GM23338 (cell line): ENCODE measurements at regions not wholly inside any gene's neighbourhood (a gene's known extent, or its start where the extent isn't known, plus 50 kb on each side); places are given as distances from the start of the nearest gene placed in this dataset.

Experiments
- ATAC-seq: fragments of 200-7000 bp; cut with Tn5 transposase; 3 replicates; pipeline ENCODE4 v1.9.1; 2020
- DNase-seq: peaks from one replicate; pipeline ENCODE4 v3.0.0-alpha.2; 2015; ENCODE audit warnings: low spot score
- H2AFZ ChIP-seq: fragments of 200-600 bp; sonication (generic); 2 replicates; pipeline ENCODE4 v1.8.0; 2016; ENCODE audit warnings: antibody characterized with exemption, mild to moderate bottlenecking, moderate library complexity
- H3F3A ChIP-seq: fragments of 200-600 bp; sonication (generic); replicated peaks from 2 replicates; pipeline ENCODE4 v1.8.0; 2017; ENCODE audit warnings: antibody characterized with exemption, mixed run types, low read depth
- H3K27ac ChIP-seq: fragments of 200-600 bp; sonication (generic); 2 replicates; pipeline ENCODE4 v1.6.1; 2016; ENCODE audit warnings: low read depth
- H3K27me3 ChIP-seq: fragments of 200-600 bp; sonication (generic); 2 replicates; pipeline ENCODE4 v1.8.0; 2016; ENCODE audit warnings: mild to moderate bottlenecking, mixed run types, moderate library complexity; ENCODE audit not compliant: insufficient read depth
- H3K36me3 ChIP-seq: fragments of 200-600 bp; sonication (generic); 2 replicates; pipeline ENCODE4 v1.8.0; 2016; ENCODE audit warnings: mild to moderate bottlenecking; ENCODE audit not compliant: insufficient read depth
- H3K4me1 ChIP-seq: fragments of 200-600 bp; sonication (generic); 2 replicates; pipeline ENCODE4 v1.8.0; 2016; ENCODE audit warnings: mild to moderate bottlenecking, moderate library complexity; ENCODE audit not compliant: insufficient read depth
- H3K4me2 ChIP-seq: fragments of 200-600 bp; sonication (generic); 2 replicates; pipeline ENCODE4 v1.7.1; 2017; ENCODE audit warnings: mixed run types
- H3K4me3 ChIP-seq: fragments of 200-600 bp; sonication (generic); 2 replicates; pipeline ENCODE4 v1.6.1; 2016; ENCODE audit warnings: mixed run types
- H3K79me2 ChIP-seq: fragments of 200-600 bp; sonication (generic); replicated peaks from 2 replicates; pipeline ENCODE4 v1.8.0; 2017; ENCODE audit warnings: mild to moderate bottlenecking; ENCODE audit not compliant: insufficient read depth
- H3K9me2 ChIP-seq: fragments of 200-600 bp; sonication (generic); 2 replicates; pipeline ENCODE4 v1.8.0; 2017; ENCODE audit not compliant: insufficient read depth
- H4K20me1 ChIP-seq: fragments of 200-600 bp; sonication (generic); replicated peaks from 2 replicates; pipeline ENCODE4 v1.8.0; 2017; ENCODE audit warnings: mild to moderate bottlenecking; ENCODE audit not compliant: insufficient read depth
- H3K27ac Mint-ChIP-seq: 2 replicates; pipeline ENCODE4 v1.8.0; 2020; ENCODE audit warnings: inconsistent platforms, mild to moderate bottlenecking, moderate library complexity, mixed read lengths
- H3K27me3 Mint-ChIP-seq: 3 replicates; pipeline ENCODE4 v1.8.0; 2022; ENCODE audit warnings: low read depth, mild to moderate bottlenecking, moderate library complexity, mixed read lengths, inconsistent platforms; ENCODE audit not compliant: insufficient read depth, poor library complexity
- H3K36me3 Mint-ChIP-seq: 3 replicates; pipeline ENCODE4 v1.8.0; 2021; ENCODE audit warnings: low read depth, mild to moderate bottlenecking, inconsistent platforms, moderate library complexity, mixed read lengths
- H3K4me1 Mint-ChIP-seq: 3 replicates; pipeline ENCODE4 v1.8.0; 2020; ENCODE audit warnings: mild to moderate bottlenecking, inconsistent platforms, mixed read lengths
- H3K4me3 Mint-ChIP-seq: 3 replicates; pipeline ENCODE4 v1.8.0; 2021; ENCODE audit warnings: moderate library complexity, mild to moderate bottlenecking, inconsistent platforms, mixed read lengths
- H3K9me3 Mint-ChIP-seq: 3 replicates; pipeline ENCODE4 v1.8.0; 2020; ENCODE audit warnings: moderate library complexity, mild to moderate bottlenecking, inconsistent platforms, mixed read lengths
- CTCF ChIP-seq, 2 experiments: fragments of 200-600 bp in 1 of 2; sonication (generic) in 1 of 2; conservative IDR thresholded peaks; 2 replicates each; pipeline versions ENCODE4 v1.5.1 to v1.6.1; 2016 to 2017; ENCODE audit warnings: antibody characterized with exemption in 2 of 2, low read depth in 2 of 2, mild to moderate bottlenecking in 2 of 2, moderate library complexity in 1 of 2
- NANOG ChIP-seq: IDR thresholded peaks from 2 replicates; pipeline ENCODE4 v1.6.1; 2016; ENCODE audit warnings: antibody characterized with exemption, borderline replicate concordance
- ZNF331 ChIP-seq: fragments of 250-450 bp; sonication (Bioruptor Pico); IDR thresholded peaks from 2 replicates; pipeline ENCODE4 v1.5.0; 2020; ENCODE audit warnings: low read depth, mild to moderate bottlenecking, moderate library complexity
- TF ChIP-seq, protein P1 (sequence below): fragments of 250-450 bp; sonication (Bioruptor Pico); IDR thresholded peaks from 2 replicates; pipeline ENCODE4 v1.5.0; 2020; ENCODE audit warnings: mild to moderate bottlenecking, moderate library complexity
- TF ChIP-seq, protein P2 (sequence below): IDR thresholded peaks from one replicate; pipeline ENCODE4 v1.6.1; 2018; ENCODE audit warnings: antibody characterized with exemption; ENCODE audit not compliant: unreplicated experiment

GRCh38 chr11:30724274-30724673 lies 138.1 kb upstream of the MPPED2 start:
- Mint-ChIP-seq H3K4me3 (no peak overlapping the region), H3K4me1 (peaks cover 3% of the 10 kb centered on the region; the same call in 2 of the 3 replicates), H3K27me3 (no peaks in the 10 kb centered on the region), H3K36me3 (no peaks in the 10 kb centered on the region), H3K27ac (no peak overlapping the region), H3K9me3 (no peaks in the 10 kb centered on the region; the same call in 2 of the 3 replicates)
- no peak overlapping the region for H3K4me3 ChIP-seq
- no peaks in the 10 kb centered on the region for H3K27me3 ChIP-seq
- H3K36me3 ChIP-seq, result no peaks in the 10 kb centered on the region
- no peak overlapping the region for H3K4me2 ChIP-seq
- H2AFZ ChIP-seq, result no peak overlapping the region
- ATAC-seq (no peak), DNase-seq (no peak)
- peaks cover 17% of the 10 kb centered on the region for H3K9me2 ChIP-seq
- H3K27ac ChIP-seq, result no peak overlapping the region
- no peaks in the 10 kb centered on the region for H4K20me1 ChIP-seq
- H3F3A ChIP-seq, result no peaks in the 10 kb centered on the region
- H3K4me1 ChIP-seq, result no peaks in the 10 kb centered on the region; the same call in 1 of the 2 replicates
- no peak for TF ChIP-seq CTCF (conservative IDR thresholded peaks at IDR 0.05; ENCODE audit: low read depth in 2 of 2)
- no peaks in the 10 kb centered on the region for H3K79me2 ChIP-seq

- Mint-ChIP-seq H3K4me1 (peaks cover 8% of the 10 kb centered on the region; the same call in 2 of the 3 replicates), H3K27ac (no peak overlapping the region), H3K4me3 (no peak overlapping the region), H3K9me3 (no peaks in the 10 kb centered on the region; the same call in 2 of the 3 replicates), H3K27me3 (no peaks in the 10 kb centered on the region), H3K36me3 (no peaks in the 10 kb centered on the region)
- H3K27me3 ChIP-seq, result no peaks in the 10 kb centered on the region
- TF ChIP-seq NANOG (no peak), ZNF331 (CRISPR knock-in tag) (no peak), CTCF (conservative IDR thresholded peaks at IDR 0.05; ENCODE audit: low read depth in 2 of 2) (no peak)
- TF ChIP-seq, protein P1, sequence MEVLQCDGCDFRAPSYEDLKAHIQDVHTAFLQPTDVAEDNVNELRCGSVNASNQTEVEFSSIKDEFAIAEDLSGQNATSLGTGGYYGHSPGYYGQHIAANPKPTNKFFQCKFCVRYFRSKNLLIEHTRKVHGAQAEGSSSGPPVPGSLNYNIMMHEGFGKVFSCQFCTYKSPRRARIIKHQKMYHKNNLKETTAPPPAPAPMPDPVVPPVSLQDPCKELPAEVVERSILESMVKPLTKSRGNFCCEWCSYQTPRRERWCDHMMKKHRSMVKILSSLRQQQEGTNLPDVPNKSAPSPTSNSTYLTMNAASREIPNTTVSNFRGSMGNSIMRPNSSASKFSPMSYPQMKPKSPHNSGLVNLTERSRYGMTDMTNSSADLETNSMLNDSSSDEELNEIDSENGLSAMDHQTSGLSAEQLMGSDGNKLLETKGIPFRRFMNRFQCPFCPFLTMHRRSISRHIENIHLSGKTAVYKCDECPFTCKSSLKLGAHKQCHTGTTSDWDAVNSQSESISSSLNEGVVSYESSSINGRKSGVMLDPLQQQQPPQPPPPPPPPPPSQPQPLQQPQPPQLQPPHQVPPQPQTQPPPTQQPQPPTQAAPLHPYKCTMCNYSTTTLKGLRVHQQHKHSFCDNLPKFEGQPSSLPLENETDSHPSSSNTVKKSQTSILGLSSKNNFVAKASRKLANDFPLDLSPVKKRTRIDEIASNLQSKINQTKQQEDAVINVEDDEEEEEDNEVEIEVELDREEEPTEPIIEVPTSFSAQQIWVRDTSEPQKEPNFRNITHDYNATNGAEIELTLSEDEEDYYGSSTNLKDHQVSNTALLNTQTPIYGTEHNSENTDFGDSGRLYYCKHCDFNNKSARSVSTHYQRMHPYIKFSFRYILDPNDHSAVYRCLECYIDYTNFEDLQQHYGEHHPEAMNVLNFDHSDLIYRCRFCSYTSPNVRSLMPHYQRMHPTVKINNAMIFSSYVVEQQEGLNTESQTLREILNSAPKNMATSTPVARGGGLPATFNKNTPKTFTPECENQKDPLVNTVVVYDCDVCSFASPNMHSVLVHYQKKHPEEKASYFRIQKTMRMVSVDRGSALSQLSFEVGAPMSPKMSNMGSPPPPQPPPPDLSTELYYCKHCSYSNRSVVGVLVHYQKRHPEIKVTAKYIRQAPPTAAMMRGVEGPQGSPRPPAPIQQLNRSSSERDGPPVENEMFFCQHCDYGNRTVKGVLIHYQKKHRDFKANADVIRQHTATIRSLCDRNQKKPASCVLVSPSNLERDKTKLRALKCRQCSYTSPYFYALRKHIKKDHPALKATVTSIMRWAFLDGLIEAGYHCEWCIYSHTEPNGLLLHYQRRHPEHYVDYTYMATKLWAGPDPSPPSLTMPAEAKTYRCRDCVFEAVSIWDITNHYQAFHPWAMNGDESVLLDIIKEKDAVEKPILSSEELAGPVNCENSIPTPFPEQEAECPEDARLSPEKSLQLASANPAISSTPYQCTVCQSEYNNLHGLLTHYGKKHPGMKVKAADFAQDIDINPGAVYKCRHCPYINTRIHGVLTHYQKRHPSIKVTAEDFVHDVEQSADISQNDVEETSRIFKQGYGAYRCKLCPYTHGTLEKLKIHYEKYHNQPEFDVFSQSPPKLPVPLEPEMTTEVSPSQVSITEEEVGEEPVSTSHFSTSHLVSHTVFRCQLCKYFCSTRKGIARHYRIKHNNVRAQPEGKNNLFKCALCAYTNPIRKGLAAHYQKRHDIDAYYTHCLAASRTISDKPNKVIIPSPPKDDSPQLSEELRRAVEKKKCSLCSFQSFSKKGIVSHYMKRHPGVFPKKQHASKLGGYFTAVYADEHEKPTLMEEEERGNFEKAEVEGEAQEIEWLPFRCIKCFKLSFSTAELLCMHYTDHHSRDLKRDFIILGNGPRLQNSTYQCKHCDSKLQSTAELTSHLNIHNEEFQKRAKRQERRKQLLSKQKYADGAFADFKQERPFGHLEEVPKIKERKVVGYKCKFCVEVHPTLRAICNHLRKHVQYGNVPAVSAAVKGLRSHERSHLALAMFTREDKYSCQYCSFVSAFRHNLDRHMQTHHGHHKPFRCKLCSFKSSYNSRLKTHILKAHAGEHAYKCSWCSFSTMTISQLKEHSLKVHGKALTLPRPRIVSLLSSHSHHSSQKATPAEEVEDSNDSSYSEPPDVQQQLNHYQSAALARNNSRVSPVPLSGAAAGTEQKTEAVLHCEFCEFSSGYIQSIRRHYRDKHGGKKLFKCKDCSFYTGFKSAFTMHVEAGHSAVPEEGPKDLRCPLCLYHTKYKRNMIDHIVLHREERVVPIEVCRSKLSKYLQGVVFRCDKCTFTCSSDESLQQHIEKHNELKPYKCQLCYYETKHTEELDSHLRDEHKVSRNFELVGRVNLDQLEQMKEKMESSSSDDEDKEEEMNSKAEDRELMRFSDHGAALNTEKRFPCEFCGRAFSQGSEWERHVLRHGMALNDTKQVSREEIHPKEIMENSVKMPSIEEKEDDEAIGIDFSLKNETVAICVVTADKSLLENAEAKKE, result peak; percentile 43; the same call in 1 of the 2 replicates
- TF ChIP-seq, protein P2, sequence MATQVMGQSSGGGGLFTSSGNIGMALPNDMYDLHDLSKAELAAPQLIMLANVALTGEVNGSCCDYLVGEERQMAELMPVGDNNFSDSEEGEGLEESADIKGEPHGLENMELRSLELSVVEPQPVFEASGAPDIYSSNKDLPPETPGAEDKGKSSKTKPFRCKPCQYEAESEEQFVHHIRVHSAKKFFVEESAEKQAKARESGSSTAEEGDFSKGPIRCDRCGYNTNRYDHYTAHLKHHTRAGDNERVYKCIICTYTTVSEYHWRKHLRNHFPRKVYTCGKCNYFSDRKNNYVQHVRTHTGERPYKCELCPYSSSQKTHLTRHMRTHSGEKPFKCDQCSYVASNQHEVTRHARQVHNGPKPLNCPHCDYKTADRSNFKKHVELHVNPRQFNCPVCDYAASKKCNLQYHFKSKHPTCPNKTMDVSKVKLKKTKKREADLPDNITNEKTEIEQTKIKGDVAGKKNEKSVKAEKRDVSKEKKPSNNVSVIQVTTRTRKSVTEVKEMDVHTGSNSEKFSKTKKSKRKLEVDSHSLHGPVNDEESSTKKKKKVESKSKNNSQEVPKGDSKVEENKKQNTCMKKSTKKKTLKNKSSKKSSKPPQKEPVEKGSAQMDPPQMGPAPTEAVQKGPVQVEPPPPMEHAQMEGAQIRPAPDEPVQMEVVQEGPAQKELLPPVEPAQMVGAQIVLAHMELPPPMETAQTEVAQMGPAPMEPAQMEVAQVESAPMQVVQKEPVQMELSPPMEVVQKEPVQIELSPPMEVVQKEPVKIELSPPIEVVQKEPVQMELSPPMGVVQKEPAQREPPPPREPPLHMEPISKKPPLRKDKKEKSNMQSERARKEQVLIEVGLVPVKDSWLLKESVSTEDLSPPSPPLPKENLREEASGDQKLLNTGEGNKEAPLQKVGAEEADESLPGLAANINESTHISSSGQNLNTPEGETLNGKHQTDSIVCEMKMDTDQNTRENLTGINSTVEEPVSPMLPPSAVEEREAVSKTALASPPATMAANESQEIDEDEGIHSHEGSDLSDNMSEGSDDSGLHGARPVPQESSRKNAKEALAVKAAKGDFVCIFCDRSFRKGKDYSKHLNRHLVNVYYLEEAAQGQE, result no peak
- no peaks in the 10 kb centered on the region for H3K79me2 ChIP-seq
- peaks cover 16% of the 10 kb centered on the region for H3K9me2 ChIP-seq
- no peak overlapping the region for H3K27ac ChIP-seq
- no peaks in the 10 kb centered on the region for H4K20me1 ChIP-seq
- no peaks in the 10 kb centered on the region; the same call in 1 of the 2 replicates for H3K4me1 ChIP-seq
- no peak overlapping the region for H3K4me3 ChIP-seq
- ATAC-seq, result peak; percentile 51
- 0 out of 2 replicates have a peak overlapping the region, but pooled peaks have one; percentile 27 for H3K4me2 ChIP-seq
- DNase-seq, result peak; percentile 53
- H3F3A ChIP-seq, result no peaks in the 10 kb centered on the region
- H2AFZ ChIP-seq, result no peak overlapping the region
- no peaks in the 10 kb centered on the region for H3K36me3 ChIP-seq
Observed at GRCh38 chr11:30719371-30719770, 133.2 kb upstream of the MPPED2 start.
